ENCODE measurements at regions not wholly inside any gene's neighbourhood (a gene's known extent, or its start where the extent isn't known, plus 50 kb on each side); places are given as distances from the start of the nearest gene placed in this dataset.

DNA sequence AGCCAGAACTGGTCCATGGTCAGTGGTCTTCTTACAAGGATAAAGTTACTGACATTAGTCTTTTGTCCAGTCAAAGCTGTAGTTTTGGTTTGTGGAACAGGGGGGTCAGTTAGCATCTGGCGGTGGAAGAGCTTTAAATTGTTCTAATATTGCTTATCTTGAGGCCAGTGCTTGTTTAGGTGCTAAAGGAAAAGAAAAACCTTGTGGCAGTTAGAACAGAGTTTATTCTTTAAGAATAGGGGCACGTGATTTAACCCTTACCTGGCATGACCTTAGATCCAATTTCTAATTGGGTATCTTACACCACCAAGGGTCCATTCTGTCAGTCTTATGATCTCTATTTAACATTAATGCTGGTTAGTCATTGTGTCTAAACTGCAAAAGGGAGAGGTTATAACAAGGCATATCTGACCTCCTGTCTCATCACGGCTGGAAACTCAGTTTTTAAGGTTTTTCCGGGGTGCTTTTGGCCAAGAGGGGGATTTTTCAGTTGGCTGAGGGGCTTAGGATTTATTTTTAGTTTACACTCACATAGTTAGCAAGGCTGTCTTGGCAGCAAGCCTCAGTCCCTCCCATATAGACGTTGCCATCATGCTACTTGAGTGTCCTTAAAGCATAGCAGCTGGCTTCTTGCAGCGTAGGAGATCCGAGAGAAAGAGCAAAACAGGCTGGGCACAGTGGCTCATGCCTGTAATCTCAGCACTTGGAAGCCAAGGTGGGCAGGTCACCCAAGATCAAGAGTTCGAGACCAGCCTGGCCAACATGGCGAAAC lies 60.1 kb upstream of the FAM89A start:
- Histone ChIP-seq H3K4me1 (ENCODE audit: control insufficient read depth, insufficient read depth, low read length) (no peaks in the 10 kb centered on the region), H3K9me3 (ENCODE audit: control insufficient read depth, low read length) (no peaks in the 10 kb centered on the region), H3K27ac (ENCODE audit: low read depth, low read length) (no peak overlapping the region), H3K27me3 (ENCODE audit: control insufficient read depth, insufficient read depth, low read length, poor library complexity, severe bottlenecking) (peaks cover 6% of the 10 kb centered on the region), H3K4me3 (ENCODE audit: low read length) (no peak overlapping the region), H3K36me3 (ENCODE audit: control insufficient read depth, insufficient read depth, low read length) (no peaks in the 10 kb centered on the region), H3K9ac (ENCODE audit: extremely low read depth, low read length, poor library complexity, severe bottlenecking) (no peak overlapping the region)
- no peak overlapping the region for H3K4me3 Mint-ChIP-seq
- DNase-seq: no peak
- no peaks in the 10 kb centered on the region for H3K36me3 Mint-ChIP-seq (ENCODE audit: low read depth)
- peaks cover 37% of the 10 kb centered on the region for H3K27me3 Mint-ChIP-seq (ENCODE audit: insufficient read depth)
- no peaks in the 10 kb centered on the region for H3K4me1 Mint-ChIP-seq
- no peak overlapping the region for H3K27ac Mint-ChIP-seq
- H3K9me3 Mint-ChIP-seq: no peaks in the 10 kb centered on the region
- 86 to 93% methylated on average over 7 to 9 of the region's 9 CpGs for WGBS, 2 experiments (ENCODE audit: insufficient coverage in 1 of 2, insufficient read length in 1 of 2)
- TF ChIP-seq, protein P1, sequence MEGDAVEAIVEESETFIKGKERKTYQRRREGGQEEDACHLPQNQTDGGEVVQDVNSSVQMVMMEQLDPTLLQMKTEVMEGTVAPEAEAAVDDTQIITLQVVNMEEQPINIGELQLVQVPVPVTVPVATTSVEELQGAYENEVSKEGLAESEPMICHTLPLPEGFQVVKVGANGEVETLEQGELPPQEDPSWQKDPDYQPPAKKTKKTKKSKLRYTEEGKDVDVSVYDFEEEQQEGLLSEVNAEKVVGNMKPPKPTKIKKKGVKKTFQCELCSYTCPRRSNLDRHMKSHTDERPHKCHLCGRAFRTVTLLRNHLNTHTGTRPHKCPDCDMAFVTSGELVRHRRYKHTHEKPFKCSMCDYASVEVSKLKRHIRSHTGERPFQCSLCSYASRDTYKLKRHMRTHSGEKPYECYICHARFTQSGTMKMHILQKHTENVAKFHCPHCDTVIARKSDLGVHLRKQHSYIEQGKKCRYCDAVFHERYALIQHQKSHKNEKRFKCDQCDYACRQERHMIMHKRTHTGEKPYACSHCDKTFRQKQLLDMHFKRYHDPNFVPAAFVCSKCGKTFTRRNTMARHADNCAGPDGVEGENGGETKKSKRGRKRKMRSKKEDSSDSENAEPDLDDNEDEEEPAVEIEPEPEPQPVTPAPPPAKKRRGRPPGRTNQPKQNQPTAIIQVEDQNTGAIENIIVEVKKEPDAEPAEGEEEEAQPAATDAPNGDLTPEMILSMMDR (conservative IDR thresholded peaks at IDR 0.05): no peak

DNA sequence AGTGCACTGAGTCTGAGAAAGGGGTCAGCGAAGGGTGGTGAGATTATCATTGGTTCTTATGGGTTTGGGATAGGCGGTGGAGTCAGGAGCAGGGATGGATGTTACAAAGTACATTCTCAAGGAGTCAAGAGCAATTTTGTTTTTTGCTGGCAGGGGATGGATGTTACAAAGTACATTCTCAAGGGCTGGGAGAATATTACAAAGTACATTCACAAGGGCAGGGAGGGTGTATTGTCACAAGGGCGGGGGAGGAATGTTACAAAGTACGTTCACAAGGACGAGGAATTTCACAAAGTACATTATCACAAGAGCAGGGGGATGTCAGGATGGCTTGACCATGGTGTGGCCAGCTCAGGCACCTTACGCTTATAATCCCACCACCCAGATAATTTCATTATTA lies 59.3 kb upstream of the FAM89A start:
- TF ChIP-seq, protein P1 (conservative IDR thresholded peaks at IDR 0.05): no peak
- H3K9ac ChIP-seq (ENCODE audit: extremely low read depth, low read length, poor library complexity, severe bottlenecking): no peak overlapping the region
- H3K36me3 ChIP-seq (ENCODE audit: control insufficient read depth, insufficient read depth, low read length): no peaks in the 10 kb centered on the region
- peaks cover 43% of the 10 kb centered on the region for H3K27me3 Mint-ChIP-seq (ENCODE audit: insufficient read depth)
- no peaks in the 10 kb centered on the region for H3K9me3 ChIP-seq (ENCODE audit: control insufficient read depth, low read length)
- H3K36me3 Mint-ChIP-seq (ENCODE audit: low read depth): no peaks in the 10 kb centered on the region
- H3K4me3 ChIP-seq (ENCODE audit: low read length): no peak overlapping the region
- no peaks in the 10 kb centered on the region for H3K9me3 Mint-ChIP-seq
- no peak overlapping the region for H3K4me3 Mint-ChIP-seq
- H3K27me3 ChIP-seq (ENCODE audit: control insufficient read depth, insufficient read depth, low read length, poor library complexity, severe bottlenecking): peaks cover 10% of the 10 kb centered on the region
- no peaks in the 10 kb centered on the region for H3K4me1 Mint-ChIP-seq
- H3K4me1 ChIP-seq (ENCODE audit: control insufficient read depth, insufficient read depth, low read length): no peaks in the 10 kb centered on the region
- 81 to 96% methylated on average over 4 to 6 of the region's 6 CpGs for WGBS, 2 experiments (ENCODE audit: insufficient coverage in 1 of 2, insufficient read length in 1 of 2)
- no peak overlapping the region for H3K27ac Mint-ChIP-seq
- no peak overlapping the region for H3K27ac ChIP-seq (ENCODE audit: low read depth, low read length)
- no peak for DNase-seq

DNA sequence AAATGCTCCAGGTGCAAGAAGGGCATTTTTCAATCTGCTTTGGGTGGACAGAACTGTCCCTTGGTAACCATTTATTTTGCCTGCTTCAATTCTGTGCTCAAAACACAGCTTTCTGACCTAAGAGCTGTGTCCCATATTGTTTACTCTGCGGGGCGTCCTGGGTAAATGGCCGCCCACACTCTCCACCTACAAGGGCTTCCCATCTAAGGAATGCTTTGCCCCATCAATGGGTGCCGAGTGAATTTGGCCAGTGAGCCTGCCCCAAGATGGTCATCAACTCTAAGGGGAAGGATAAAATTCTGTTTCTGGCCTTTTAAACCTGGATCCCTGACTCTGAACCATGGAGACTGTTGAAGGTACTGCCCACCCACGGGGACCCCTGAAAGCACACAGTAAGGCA lies 55.5 kb upstream of the FAM89A start:
- Mint-ChIP-seq H3K27ac (no peak overlapping the region), H3K4me3 (no peak overlapping the region), H3K4me1 (no peaks in the 10 kb centered on the region), H3K9me3 (no peaks in the 10 kb centered on the region), H3K36me3 (ENCODE audit: low read depth) (no peaks in the 10 kb centered on the region), H3K27me3 (ENCODE audit: insufficient read depth) (peaks cover 54% of the 10 kb centered on the region)
- Histone ChIP-seq H3K9ac (ENCODE audit: extremely low read depth, low read length, poor library complexity, severe bottlenecking) (no peak overlapping the region), H3K27me3 (ENCODE audit: control insufficient read depth, insufficient read depth, low read length, poor library complexity, severe bottlenecking) (peaks cover 16% of the 10 kb centered on the region), H3K4me3 (ENCODE audit: low read length) (no peak overlapping the region), H3K36me3 (ENCODE audit: control insufficient read depth, insufficient read depth, low read length) (no peaks in the 10 kb centered on the region), H3K4me1 (ENCODE audit: control insufficient read depth, insufficient read depth, low read length) (no peaks in the 10 kb centered on the region), H3K27ac (ENCODE audit: low read depth, low read length) (no peak overlapping the region), H3K9me3 (ENCODE audit: control insufficient read depth, low read length) (no peaks in the 10 kb centered on the region)
- no peak for DNase-seq
- 70 to 86% methylated on average over 1 to 5 of the region's 5 CpGs for WGBS, 2 experiments (ENCODE audit: insufficient coverage in 1 of 2, insufficient read length in 1 of 2)
- TF ChIP-seq, protein P1 (conservative IDR thresholded peaks at IDR 0.05): no peak

All from endodermal cell (in vitro differentiated cells).